HG02973 (cell line): ENCODE measurements at regions not wholly inside any gene's neighbourhood (a gene's known extent, or its start where the extent isn't known, plus 50 kb on each side); places are given as distances from the start of the nearest gene placed in this dataset.
"Not testable (repeated sequence)": the region's sequence is repeated elsewhere in the genome, so short reads cannot be mapped to it uniquely, and the experiment has no call there.

Source experiments
- ATAC-seq: cut with Tn5 transposase; IDR thresholded peaks from one replicate; pipeline ENCODE4 v1.9.1; 2021; ENCODE audit warnings: moderate library complexity; ENCODE audit not compliant: unreplicated experiment

GRCh38 chr6:74519163-74519562 lies 686.7 kb downstream of the COL12A1 start:
- ATAC-seq: no peak

DNA sequence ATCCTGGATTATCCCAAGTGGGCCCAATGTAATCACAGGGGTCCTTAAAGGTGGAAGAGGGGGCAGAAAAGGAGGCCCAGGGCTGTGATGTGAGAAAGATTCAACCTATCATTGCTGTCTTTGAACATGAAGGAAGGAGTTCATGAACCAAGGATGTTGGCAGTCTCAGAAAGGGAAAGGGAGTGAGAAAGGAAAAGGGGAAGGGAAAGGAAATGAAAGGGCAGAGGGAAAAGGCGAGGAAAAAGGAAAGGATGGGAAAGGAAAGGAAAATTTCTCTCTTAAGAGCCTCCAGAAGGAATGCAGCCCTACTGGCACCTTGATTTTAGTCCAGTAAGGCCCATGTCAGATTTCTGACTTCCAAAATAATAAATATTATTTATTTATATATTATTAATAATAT lies 687.8 kb downstream of the COL12A1 start:
- ATAC-seq: no peak

- no peak for ATAC-seq
Observed at GRCh38 chr6:74510878-74511277, 695.0 kb downstream of the COL12A1 start.

DNA sequence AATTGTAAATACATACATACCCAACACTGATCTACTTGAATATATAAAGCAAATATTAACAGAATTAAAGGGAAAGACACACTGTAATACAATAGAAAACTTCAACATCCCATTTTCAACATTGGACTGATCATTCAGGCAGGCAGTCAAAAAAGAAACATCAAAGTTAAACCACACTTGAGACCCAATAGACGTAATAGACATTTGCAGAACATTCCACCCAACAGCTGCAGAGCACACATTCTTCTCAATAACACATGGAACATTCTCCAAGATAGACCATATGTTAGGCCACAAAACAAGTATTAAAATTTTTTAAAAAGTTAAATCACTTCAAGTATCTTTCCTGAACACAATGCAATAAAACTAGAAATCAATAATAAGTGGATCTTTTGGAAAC lies 698.2 kb downstream of the COL12A1 start:
- ATAC-seq: no peak

- no peak for ATAC-seq
Observed at GRCh38 chr6:74505391-74505790, 700.5 kb downstream of the COL12A1 start.

DNA sequence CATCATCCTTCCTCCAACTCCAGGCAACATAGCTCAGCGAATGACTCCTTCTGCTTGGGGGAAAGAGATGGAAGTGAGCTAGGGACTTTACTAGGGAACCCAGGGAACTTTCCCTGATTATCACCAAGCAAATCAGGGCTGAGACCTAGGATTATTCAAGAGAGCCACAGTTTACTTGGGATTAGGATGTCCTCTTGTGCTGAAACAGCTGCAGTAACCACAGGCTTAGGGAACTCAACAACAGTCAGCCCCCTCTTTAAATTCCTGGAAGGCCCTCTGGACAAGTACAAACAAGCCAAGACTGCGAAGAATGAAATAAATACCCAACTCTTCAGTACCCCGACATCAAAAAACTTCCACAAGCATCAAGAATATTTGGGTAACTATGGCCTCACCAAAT lies 700.9 kb downstream of the COL12A1 start:
- ATAC-seq: no peak

GRCh38 chr6:74492587-74492986 lies 713.3 kb downstream of the COL12A1 start:
- no peak for ATAC-seq

DNA sequence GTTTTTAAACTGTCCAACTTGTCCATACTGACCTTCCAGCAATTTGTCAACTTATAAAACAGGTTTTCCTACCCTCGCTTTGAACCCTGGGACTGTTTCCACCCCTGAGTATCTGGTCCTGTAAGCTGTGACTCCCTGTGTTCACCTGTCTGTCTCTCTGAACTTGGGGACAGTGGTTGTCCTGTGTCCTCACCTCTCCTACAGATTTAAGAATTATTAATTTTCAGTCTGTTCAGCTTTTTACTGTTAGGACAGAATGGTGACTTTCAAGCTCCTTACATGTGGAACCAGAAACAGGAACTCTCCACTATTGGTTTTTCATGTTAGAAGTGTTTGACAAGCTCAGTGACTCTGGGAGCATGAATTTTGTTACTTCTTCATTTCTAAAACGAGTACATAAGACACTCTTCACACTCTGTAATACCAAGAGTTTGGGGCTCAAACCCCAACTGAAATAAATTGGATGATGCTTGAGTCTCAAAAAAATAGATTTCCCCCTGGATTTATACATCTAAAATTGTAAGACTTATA lies 713.9 kb downstream of the COL12A1 start:
- no peak for ATAC-seq

DNA sequence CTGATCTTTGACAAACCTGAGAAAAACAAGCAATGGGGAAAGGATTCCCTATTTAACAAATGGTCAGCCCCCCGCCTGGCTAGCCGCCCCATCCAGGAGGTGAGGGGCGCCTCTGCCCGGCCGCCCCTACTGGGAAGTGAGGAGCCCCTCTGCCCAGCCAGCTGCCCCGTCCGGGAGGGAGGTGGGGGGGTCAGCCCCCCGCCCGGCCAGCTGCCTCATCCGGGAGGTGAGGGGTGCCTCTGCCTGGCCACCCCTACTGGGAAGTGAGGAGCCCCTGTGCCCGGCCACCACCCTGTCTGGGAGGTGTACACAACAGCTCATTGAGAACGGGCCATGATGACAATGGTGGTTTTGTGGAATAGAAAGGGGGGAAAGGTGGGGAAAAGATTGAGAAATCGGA lies 717.1 kb downstream of the COL12A1 start:
- ATAC-seq: not testable (repeated sequence)

GRCh38 chr6:74482180-74482579 lies 723.7 kb downstream of the COL12A1 start:
- ATAC-seq: no peak

GRCh38 chr6:74480561-74480960 lies 725.3 kb downstream of the COL12A1 start:
- no peak for ATAC-seq

DNA sequence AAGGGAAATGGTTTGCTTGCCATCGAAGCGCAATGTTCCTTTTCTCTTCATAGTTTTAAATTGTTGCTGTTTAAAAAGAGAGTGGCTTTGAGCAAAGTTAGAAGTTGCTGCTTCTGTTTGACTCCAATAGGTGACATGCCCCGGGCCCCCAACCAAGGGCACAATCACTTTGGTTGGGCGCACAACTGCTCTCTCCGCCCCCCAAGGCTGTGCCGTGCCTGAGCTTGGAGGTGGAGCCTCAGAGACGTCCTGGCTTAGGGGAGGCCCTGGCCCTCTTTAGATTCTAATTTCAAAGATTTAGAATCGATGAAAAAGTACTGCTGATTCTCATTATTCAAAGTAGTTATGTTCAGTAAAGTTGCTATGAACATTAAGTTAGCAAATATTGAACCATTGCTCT lies 725.9 kb downstream of the COL12A1 start:
- no peak for ATAC-seq

DNA sequence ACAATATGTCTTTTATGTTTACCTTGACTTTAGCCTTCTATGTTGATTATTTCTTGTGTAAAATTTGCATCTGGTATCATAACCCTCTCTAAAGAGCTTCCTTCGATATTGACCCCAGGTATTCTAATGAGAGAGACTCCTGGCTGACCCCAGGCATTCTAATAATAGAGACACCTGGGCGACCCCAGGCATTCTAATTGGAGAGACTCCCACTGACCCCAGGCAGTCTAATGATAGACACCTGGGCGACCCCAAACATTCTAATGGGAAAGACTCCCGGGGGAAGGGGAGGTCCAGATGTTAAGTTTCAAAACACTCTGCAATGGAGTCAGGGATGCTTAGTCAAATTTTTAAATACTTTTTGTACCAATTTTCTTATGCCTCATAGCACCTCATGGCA lies 726.4 kb downstream of the COL12A1 start:
- ATAC-seq: no peak

- ATAC-seq: not testable (repeated sequence)
Observed at GRCh38 chr6:74474046-74474445, 731.8 kb downstream of the COL12A1 start.

GRCh38 chr6:74468552-74468951 lies 737.3 kb downstream of the COL12A1 start:
- not testable (repeated sequence) for ATAC-seq

DNA sequence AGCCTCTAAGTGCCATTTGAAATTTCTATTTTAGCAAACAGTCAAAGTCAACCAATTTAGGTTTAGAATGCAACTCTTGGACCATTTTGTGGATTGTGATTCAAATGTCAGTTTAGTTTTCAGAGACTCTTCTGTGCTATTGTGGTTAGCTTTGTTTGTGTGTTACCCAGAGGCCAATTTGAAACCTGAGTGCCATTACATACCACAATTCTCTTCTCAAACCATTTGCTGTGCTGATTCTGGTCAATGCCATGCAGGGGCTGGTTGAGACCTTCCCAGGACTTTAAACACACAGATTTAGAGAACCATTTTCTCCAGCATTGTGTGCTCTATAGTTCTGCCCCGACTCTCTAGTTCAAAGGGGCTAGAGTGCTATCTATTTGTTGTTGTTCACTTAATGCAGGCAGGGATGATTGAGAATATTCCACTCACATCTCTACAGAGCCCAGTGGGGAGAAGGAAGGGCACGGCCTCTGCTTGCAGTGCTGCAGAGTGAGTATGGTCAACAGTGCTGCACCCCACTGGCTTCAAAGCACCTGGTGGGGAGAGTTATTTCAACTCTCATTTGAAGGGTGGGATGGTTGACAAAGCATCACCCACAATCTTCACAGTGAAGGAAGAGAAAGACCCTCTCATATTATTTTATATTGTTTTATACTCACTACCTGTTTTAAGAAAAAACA lies 738.2 kb downstream of the COL12A1 start:
- no peak for ATAC-seq

- no peak for ATAC-seq
Observed at GRCh38 chr6:74466572-74466971, 739.3 kb downstream of the COL12A1 start.

DNA sequence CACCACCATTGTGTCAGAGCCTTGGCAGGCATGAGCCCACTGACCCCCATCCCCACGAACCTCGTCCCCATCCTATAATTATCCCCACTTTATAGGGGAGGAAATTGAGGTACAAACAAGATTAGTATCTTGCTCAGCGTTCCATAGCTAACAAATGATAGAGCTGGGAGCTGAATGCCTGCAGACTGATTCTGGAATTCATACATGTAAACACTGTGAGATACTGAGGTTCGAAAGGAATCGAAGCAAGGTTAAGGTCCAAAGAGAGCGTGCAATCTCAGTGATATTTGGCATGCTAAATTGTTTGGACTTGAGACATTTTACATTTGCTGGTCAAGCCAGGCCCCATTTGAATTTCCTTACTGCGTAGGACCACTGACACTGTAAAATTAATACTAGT lies 746.6 kb downstream of the COL12A1 start:
- no peak for ATAC-seq

GRCh38 chr6:74458536-74458935 lies 747.3 kb downstream of the COL12A1 start:
- ATAC-seq: no peak

- ATAC-seq: no peak
Observed at GRCh38 chr6:74455786-74456185, 750.1 kb downstream of the COL12A1 start.

GRCh38 chr6:74451953-74452352 lies 753.9 kb downstream of the COL12A1 start:
- no peak for ATAC-seq

DNA sequence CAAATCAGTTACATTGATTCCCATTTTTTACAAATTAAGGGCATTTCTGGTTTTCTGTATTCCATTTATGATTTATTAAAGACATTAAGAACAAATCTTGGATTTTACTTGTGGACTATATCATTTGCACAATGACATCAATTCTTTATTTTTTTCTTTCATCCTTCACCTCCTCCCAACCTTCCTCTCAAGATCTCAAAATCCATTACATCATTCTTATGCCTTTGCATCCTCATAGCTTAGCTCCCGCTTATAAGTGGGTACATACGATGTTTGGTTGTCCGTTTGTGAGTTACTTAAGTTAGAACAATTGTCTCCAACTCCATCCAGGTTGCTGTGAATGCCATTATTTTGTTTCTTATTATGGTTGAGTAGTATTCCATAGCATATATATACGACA lies 752.8 kb downstream of the CD109 start:
- no peak for ATAC-seq

GRCh38 chr6:74447013-74447412 lies 751.0 kb downstream of the CD109 start:
- peak; percentile 96 for ATAC-seq
